MM.1S (cell line): ENCODE measurements at regions not wholly inside any gene's neighbourhood (a gene's known extent, or its start where the extent isn't known, plus 50 kb on each side); places are given as distances from the start of the nearest gene placed in this dataset.

Experiments used
- DNase-seq: peaks from one replicate; pipeline ENCODE4 v3.0.0-alpha.2; 2015
- H2AFZ ChIP-seq: fragments of 300-600 bp; sonication (generic); 2 replicates; pipeline ENCODE4 v1.6.0; 2016; ENCODE audit warnings: antibody characterized with exemption, low read length
- H3F3A ChIP-seq: fragments of 300-600 bp; sonication (generic); 2 replicates; pipeline ENCODE4 v1.6.1; 2016; ENCODE audit warnings: mild to moderate bottlenecking, antibody characterized with exemption, low read length, moderate library complexity, mixed read lengths; ENCODE audit not compliant: insufficient read depth
- H3K27ac ChIP-seq: fragments of 300-600 bp; sonication (generic); 2 replicates; pipeline ENCODE4 v1.5.1; 2016; ENCODE audit warnings: mild to moderate bottlenecking, low read length
- H3K27me3 ChIP-seq: fragments of 300-600 bp; sonication (generic); replicated peaks from 2 replicates; pipeline ENCODE4 v1.6.0; 2016; ENCODE audit warnings: low read length; ENCODE audit not compliant: insufficient read depth
- H3K36me3 ChIP-seq: fragments of 300-600 bp; sonication (generic); replicated peaks from 2 replicates; pipeline ENCODE4 v1.6.1; 2016; ENCODE audit warnings: mild to moderate bottlenecking, low read length, mixed read lengths; ENCODE audit not compliant: insufficient read depth
- H3K4me1 ChIP-seq: fragments of 300-600 bp; sonication (generic); 2 replicates; pipeline ENCODE4 v1.6.1; 2016; ENCODE audit warnings: low read length, mixed read lengths
- H3K4me2 ChIP-seq: fragments of 300-600 bp; sonication (generic); 2 replicates; pipeline ENCODE4 v1.6.0; 2016; ENCODE audit warnings: low read depth, low read length
- H3K4me3 ChIP-seq: fragments of 300-600 bp; sonication (generic); 2 replicates; pipeline ENCODE4 v1.5.1; 2016; ENCODE audit warnings: low read length, mixed read lengths
- H3K79me2 ChIP-seq: fragments of 300-600 bp; sonication (generic); 2 replicates; pipeline ENCODE4 v1.6.1; 2016; ENCODE audit warnings: mixed run types, low read length, mixed read lengths
- H3K9ac ChIP-seq: fragments of 300-600 bp; sonication (generic); 2 replicates; pipeline ENCODE4 v1.6.1; 2016; ENCODE audit warnings: low read length, mixed read lengths
- H3K9me2 ChIP-seq: fragments of 300-600 bp; sonication (generic); replicated peaks from 2 replicates; pipeline ENCODE4 v1.6.1; 2016; ENCODE audit warnings: mild to moderate bottlenecking, low read length, mixed read lengths; ENCODE audit not compliant: insufficient read depth
- H3K9me3 ChIP-seq: fragments of 300-600 bp; sonication (generic); replicated peaks from 2 replicates; pipeline ENCODE4 v1.6.1; 2016; ENCODE audit warnings: mild to moderate bottlenecking, low read length, mixed read lengths; ENCODE audit not compliant: insufficient read depth
- H4K20me1 ChIP-seq: fragments of 300-600 bp; sonication (generic); 2 replicates; pipeline ENCODE4 v1.6.1; 2016; ENCODE audit warnings: mild to moderate bottlenecking, low read length, moderate library complexity, mixed read lengths; ENCODE audit not compliant: insufficient read depth
- CTCF ChIP-seq: fragments of 300-600 bp; sonication (generic); IDR thresholded peaks from 2 replicates; pipeline ENCODE4 v1.5.1; 2016; ENCODE audit warnings: antibody characterized with exemption, low read length, mixed read lengths
- EZH2 ChIP-seq: fragments of 300-600 bp; sonication (generic); optimal IDR thresholded peaks from 2 replicates; pipeline ENCODE3; 2017; ENCODE audit warnings: low read depth, mild to moderate bottlenecking, antibody characterized with exemption, low read length, mixed read lengths
- EZH2phosphoT487 ChIP-seq: fragments of 300-600 bp; sonication (generic); IDR thresholded peaks from 2 replicates; pipeline ENCODE4 v1.6.1; 2018; ENCODE audit warnings: antibody characterized with exemption, low read length

- Histone ChIP-seq H3K4me3 (no peak overlapping the region), H3K27ac (no peak overlapping the region), H3K9ac (no peak overlapping the region), H3K27me3 (no peaks in the 10 kb centered on the region), H4K20me1 (no peaks in the 10 kb centered on the region), H3K4me1 (no peaks in the 10 kb centered on the region), H3K4me2 (no peak overlapping the region), H3K79me2 (no peaks in the 10 kb centered on the region), H3K36me3 (no peaks in the 10 kb centered on the region), H3F3A (no peaks in the 10 kb centered on the region), H2AFZ (no peak overlapping the region), H3K9me2 (no peaks in the 10 kb centered on the region), H3K9me3 (no peaks in the 10 kb centered on the region)
- no peak for DNase-seq
- no peak for TF ChIP-seq EZH2phosphoT487
- TF ChIP-seq CTCF = no peak
- TF ChIP-seq EZH2 = no peak
These were observed 112.4 kb upstream of the RREB1 start for GRCh38 chr6:6995328-6995727.

GRCh38 chr6:6996124-6996523 is 111.6 kb upstream of the RREB1 start:
- no peaks in the 10 kb centered on the region for H3K9me3 ChIP-seq
- no peaks in the 10 kb centered on the region for H3K36me3 ChIP-seq
- H3K4me1 ChIP-seq = no peaks in the 10 kb centered on the region
- no peaks in the 10 kb centered on the region for H4K20me1 ChIP-seq
- no peak overlapping the region for H3K27ac ChIP-seq
- H3K27me3 ChIP-seq = no peaks in the 10 kb centered on the region
- H3K9me2 ChIP-seq = no peaks in the 10 kb centered on the region
- H3F3A ChIP-seq = no peaks in the 10 kb centered on the region
- H3K79me2 ChIP-seq = no peaks in the 10 kb centered on the region
- H3K9ac ChIP-seq = no peak overlapping the region
- H3K4me3 ChIP-seq = no peak overlapping the region
- H2AFZ ChIP-seq = no peak overlapping the region
- DNase-seq = no peak
- H3K4me2 ChIP-seq = no peak overlapping the region
- TF ChIP-seq CTCF = no peak
- no peak for TF ChIP-seq EZH2
- TF ChIP-seq EZH2phosphoT487 = no peak

- TF ChIP-seq CTCF (no peak), EZH2 (no peak), EZH2phosphoT487 (no peak)
- DNase-seq = no peak
- no peaks in the 10 kb centered on the region for H3K9me3 ChIP-seq
- no peaks in the 10 kb centered on the region for H3K4me1 ChIP-seq
- H3K27me3 ChIP-seq = no peaks in the 10 kb centered on the region
- H2AFZ ChIP-seq = no peak overlapping the region
- no peaks in the 10 kb centered on the region for H3K9me2 ChIP-seq
- no peaks in the 10 kb centered on the region for H3K36me3 ChIP-seq
- H3K79me2 ChIP-seq = no peaks in the 10 kb centered on the region
- no peaks in the 10 kb centered on the region for H4K20me1 ChIP-seq
- no peak overlapping the region for H3K4me2 ChIP-seq
- H3K4me3 ChIP-seq = no peak overlapping the region
- no peak overlapping the region for H3K9ac ChIP-seq
- H3F3A ChIP-seq = no peaks in the 10 kb centered on the region
- H3K27ac ChIP-seq = no peak overlapping the region
These were observed 110.2 kb upstream of the RREB1 start for GRCh38 chr6:6997263-6998193.
